T-helper 17 cell (primary cell): ENCODE measurements at regions not wholly inside any gene's neighbourhood (a gene's known extent, or its start where the extent isn't known, plus 50 kb on each side); places are given as distances from the start of the nearest gene placed in this dataset.

Source experiments
- ATAC-seq: fragments of 150-1000 bp; cut with Tn5 transposase; 2 replicates; pipeline ENCODE4 v1.10.0; 2021; ENCODE audit warnings: mild to moderate bottlenecking, moderate library complexity
- DNase-seq, 3 donors: peaks; one replicate each; pipeline versions ENCODE4 v3.0.0 to v3.0.0-alpha.2; 2020 to 2021
- H3K9me3 ChIP-seq: one replicate; pipeline ENCODE4 v1.7.0; 2013; ENCODE audit warnings: low read length, mild to moderate bottlenecking; ENCODE audit not compliant: control insufficient read depth, poor library complexity, severe bottlenecking
- H3K27ac Mint-ChIP-seq: one replicate; pipeline ENCODE4 v1.8.0; 2022; ENCODE audit warnings: mild to moderate bottlenecking, moderate library complexity, mixed read lengths
- H3K27me3 Mint-ChIP-seq: one replicate; pipeline ENCODE4 v1.8.0; 2022; ENCODE audit warnings: mixed read lengths
- H3K36me3 Mint-ChIP-seq: one replicate; pipeline ENCODE4 v1.8.0; 2022; ENCODE audit warnings: low read depth, mixed read lengths
- H3K4me1 Mint-ChIP-seq: one replicate; pipeline ENCODE4 v1.8.0; 2022; ENCODE audit warnings: mild to moderate bottlenecking, mixed read lengths
- H3K4me3 Mint-ChIP-seq: one replicate; pipeline ENCODE4 v1.8.0; 2022; ENCODE audit warnings: mild to moderate bottlenecking, moderate library complexity, mixed read lengths

DNA sequence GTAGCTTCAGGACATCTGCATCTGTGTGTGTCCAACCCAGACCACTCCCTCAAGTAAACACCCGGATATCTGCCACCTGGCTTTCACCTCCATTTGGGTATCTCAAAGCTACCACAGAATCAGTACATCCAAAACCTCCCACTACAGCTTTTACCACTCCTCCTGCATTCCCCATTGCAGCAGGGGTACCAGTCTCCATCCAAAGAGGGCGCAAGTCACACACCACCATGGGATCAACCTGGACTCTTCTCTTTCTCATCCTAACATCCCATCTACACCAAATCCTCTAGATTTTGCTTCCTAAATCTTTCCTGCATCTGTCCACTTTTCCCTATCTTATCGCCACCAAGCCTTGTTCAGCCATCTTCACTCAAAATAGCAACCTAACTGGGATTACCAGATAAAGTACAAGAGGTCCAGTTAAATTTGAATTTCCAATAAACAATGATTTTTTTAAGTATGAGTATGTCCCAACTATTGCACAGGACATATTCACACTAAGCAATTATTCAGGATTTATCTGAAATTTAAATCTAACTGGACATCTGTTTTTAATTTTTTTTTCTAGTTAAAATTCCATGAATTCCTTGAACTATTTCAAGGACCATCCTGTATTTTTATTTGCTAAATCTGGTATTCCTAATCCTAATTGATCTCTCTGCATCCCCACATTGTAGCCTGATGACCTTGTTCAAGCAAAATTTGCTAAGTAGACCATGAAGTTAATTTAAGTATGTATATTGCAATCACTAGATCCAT lies 164.3 kb upstream of the MLN start:
- no peak for DNase-seq
- no peak overlapping the region for H3K27ac Mint-ChIP-seq
- no peaks in the 10 kb centered on the region for H3K9me3 ChIP-seq
- H3K4me1 Mint-ChIP-seq, result no peaks in the 10 kb centered on the region
- no peak overlapping the region for H3K4me3 Mint-ChIP-seq
- peaks cover 61% of the 10 kb centered on the region for H3K27me3 Mint-ChIP-seq
- ATAC-seq, result no peak
- peaks cover 2% of the 10 kb centered on the region for H3K36me3 Mint-ChIP-seq

DNA sequence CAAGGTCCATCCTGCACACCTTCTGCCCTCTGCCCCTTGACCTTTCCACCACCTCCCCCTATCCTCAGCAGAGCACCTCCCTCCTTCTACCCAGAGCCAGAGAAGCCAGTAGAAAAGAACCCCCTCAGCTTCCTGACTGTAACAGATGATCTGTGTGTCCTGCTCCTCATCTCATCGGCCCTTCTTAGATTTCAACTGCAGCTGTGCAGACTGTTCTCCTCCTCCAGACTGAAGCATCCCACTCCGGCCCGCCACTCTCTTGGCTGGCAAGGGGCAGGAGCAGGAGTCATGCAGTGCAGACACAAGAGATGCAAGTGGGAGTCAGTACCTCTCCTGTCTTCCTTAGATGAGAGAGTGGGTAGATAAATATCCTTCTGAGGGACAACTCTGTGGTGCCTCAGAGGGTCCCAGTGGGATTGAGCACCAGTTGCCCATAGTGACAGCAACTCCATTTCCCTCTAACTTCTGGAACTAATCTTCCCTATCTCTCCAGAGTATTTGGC lies 163.5 kb upstream of the MLN start:
- Mint-ChIP-seq H3K4me3 (no peak overlapping the region), H3K4me1 (peaks cover 4% of the 10 kb centered on the region), H3K27me3 (peaks cover 60% of the 10 kb centered on the region), H3K27ac (no peak overlapping the region), H3K36me3 (peaks cover 2% of the 10 kb centered on the region)
- H3K9me3 ChIP-seq, result no peaks in the 10 kb centered on the region
- ATAC-seq (no peak), DNase-seq (no peak)

DNA sequence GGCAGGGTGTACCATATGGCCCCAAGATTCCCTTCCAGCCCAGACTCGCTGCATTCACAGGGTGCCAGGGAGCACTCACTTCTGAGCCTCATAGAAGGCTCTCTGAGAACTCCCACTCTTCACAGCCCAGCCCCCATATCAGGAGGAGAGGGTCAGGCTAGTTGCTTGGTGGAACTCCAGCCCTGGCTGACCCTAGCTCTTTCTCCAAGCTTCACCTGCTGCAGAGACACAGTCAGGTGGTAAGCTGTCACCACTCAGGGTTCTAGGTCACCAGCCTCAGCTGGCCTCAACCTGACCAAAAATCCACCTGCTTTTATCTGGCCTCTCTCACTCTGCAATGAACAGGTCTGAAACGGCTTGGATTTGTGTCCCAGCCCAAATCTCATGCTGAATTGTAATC lies 162.7 kb upstream of the MLN start:
- ATAC-seq, result no peak
- peaks cover 66% of the 10 kb centered on the region for H3K27me3 Mint-ChIP-seq

DNA sequence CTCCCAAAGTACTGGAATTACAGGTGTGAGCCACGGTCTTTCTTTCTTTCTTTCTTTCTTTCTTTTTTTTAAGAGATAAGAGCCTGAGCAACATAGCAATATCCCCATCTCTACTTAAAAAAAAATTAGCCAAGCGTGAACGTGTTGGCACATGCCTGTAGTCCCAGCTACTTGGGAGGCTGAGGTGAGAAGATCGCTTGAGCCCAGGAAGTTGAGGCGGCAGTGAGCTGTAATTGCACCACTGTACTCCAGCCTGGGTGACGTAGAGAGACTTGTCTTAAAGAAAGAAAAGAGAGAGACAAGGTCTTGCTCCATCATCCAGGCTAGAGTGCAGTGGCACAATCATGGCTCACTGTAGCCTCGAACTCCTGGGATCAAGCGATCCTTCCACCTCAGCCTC lies 162.0 kb upstream of the MLN start:
- Mint-ChIP-seq H3K36me3 (peaks cover 2% of the 10 kb centered on the region), H3K27me3 (peaks cover 66% of the 10 kb centered on the region), H3K27ac (no peak overlapping the region), H3K4me1 (peaks cover 4% of the 10 kb centered on the region), H3K4me3 (no peak overlapping the region)
- ATAC-seq (no peak), DNase-seq (no peak)
- no peaks in the 10 kb centered on the region for H3K9me3 ChIP-seq

More for the DNA sequence above, 162.7 kb upstream of the MLN start:
- no peak overlapping the region for H3K4me3 Mint-ChIP-seq
- no peak overlapping the region for H3K27ac Mint-ChIP-seq
- peaks cover 4% of the 10 kb centered on the region for H3K4me1 Mint-ChIP-seq
- no peak for DNase-seq
- H3K36me3 Mint-ChIP-seq, result peaks cover 2% of the 10 kb centered on the region
- H3K9me3 ChIP-seq, result no peaks in the 10 kb centered on the region

DNA sequence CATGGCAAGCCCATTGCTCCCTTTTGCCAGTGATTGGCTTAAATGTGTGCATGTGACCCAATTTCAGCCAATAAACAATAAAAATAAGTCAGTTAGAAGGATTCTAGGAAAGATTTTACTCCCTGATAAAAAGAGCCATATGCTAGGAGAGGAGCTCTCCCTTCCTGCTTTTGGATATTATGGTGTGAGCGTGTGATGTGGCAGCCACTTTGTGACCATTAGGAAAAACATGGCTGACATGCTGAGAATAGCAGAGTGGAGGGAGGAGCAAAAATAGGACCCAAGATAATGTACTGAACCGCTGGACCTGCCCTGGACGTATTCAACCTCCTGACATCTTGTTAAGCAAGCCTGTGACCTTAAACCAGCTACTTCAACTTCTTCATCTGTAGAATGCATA lies 160.6 kb upstream of the MLN start:
- H3K27ac Mint-ChIP-seq, result no peak overlapping the region

DNA sequence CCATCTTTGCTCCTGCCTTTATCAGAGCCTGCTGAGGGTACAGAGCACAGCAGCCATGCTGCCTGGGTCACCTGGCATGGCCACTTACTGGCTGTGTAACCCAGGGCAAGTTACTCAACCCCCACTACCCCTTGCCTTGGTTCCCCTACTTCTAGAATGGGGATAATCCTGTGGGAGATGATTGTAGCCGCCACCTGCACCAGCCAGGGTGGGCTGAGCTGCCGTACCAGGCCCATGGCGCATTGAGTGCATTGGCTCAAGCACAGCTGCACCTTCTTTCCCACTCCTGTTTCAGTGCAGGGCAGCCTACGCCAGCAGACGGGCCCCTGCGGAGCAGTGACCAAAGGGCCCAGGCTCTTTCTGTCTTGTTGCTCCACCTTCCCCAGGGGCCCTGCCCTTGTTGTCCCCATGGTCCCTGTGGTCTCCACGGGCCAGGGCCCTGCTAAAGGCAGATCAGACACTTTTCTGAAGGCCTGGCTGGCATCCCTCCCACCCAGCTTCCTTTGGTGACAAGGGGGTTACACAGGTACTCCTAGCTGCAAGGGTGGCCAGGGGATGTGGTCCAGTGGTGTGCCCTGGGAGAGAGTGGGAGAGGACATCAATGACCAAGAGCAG lies 159.4 kb upstream of the MLN start:
- peaks cover 58% of the 10 kb centered on the region for H3K27me3 Mint-ChIP-seq
- DNase-seq (no peak), ATAC-seq (no peak)
- peaks cover 2% of the 10 kb centered on the region for H3K36me3 Mint-ChIP-seq
- H3K4me1 Mint-ChIP-seq, result peaks cover 4% of the 10 kb centered on the region
- H3K9me3 ChIP-seq, result no peaks in the 10 kb centered on the region
- H3K4me3 Mint-ChIP-seq, result peak overlapping the region; percentile 39
- H3K27ac Mint-ChIP-seq, result no peak overlapping the region

More for the DNA sequence above, 160.6 kb upstream of the MLN start:
- Mint-ChIP-seq H3K36me3 (peaks cover 2% of the 10 kb centered on the region), H3K4me3 (no peak overlapping the region), H3K4me1 (peaks cover 4% of the 10 kb centered on the region), H3K27me3 (peaks cover 56% of the 10 kb centered on the region)
- DNase-seq, result no peak
- no peaks in the 10 kb centered on the region for H3K9me3 ChIP-seq
- ATAC-seq, result no peak

DNA sequence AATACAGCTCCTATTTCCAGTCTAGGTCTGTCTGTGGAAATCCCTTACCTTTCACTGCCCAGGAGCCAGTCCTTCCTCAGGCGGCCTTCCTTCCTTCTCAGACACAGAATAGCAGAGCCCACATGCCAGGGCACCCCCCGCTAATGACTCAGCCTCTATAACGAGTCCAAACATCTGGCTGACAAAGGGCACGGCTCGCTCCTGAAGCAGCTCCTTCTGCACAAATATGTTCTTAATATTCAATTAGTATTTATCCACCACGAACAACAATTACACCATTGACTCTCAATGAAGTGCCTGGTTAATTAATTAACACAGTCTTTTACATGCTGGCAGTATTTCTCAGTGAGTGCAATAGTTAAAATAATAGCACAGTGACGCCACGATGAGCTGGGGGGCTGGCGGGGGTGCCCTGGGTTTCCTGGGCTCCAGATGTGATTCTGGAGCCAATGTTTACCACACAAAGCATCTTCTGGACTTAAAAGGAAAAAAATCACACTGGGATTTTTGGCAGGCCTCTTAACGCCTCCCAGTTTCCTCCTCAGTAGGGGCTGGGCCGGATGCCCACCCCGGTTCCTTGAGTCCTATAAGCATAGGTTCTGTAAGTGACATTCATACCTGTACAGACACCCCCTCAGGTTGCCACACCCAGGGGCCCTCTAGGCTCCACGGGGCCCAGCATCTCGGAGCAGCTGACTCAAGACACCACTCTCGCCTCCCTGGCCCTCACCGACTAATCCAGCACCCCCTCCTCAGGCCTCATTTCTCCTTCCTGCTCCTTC lies 158.6 kb upstream of the MLN start:
- ATAC-seq, result no peak

DNA sequence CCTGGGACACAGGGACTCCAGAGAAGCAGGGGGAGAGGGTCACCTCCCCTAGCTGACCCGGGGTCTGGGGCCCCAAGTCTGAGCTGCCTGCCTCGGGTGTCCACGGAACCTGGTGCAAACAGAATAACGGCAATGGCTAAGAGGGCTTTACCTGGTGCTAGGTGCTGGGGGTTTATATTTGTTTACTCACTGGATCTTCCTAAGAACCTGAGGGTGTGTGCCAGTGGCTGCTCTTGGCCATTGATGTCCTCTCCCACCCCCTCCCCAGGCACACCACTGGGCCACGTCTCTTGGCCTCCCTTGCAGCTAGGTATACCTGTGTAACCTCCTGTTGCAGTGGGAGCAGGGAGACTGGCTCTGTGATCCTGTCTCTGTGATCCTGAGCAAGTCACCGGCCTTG lies 157.9 kb upstream of the MLN start:
- DNase-seq (no peak), ATAC-seq (no peak)
- Mint-ChIP-seq H3K27ac (no peak overlapping the region), H3K4me3 (no peak overlapping the region), H3K27me3 (peaks cover 53% of the 10 kb centered on the region), H3K36me3 (peaks cover 2% of the 10 kb centered on the region), H3K4me1 (peaks cover 4% of the 10 kb centered on the region)
- H3K9me3 ChIP-seq, result no peaks in the 10 kb centered on the region

More for the DNA sequence above, 158.6 kb upstream of the MLN start:
- no peaks in the 10 kb centered on the region for H3K9me3 ChIP-seq
- H3K4me3 Mint-ChIP-seq, result no peak overlapping the region
- no peak for DNase-seq
- peaks cover 54% of the 10 kb centered on the region for H3K27me3 Mint-ChIP-seq
- H3K27ac Mint-ChIP-seq, result no peak overlapping the region
- peaks cover 4% of the 10 kb centered on the region for H3K4me1 Mint-ChIP-seq
- peaks cover 4% of the 10 kb centered on the region for H3K36me3 Mint-ChIP-seq

DNA sequence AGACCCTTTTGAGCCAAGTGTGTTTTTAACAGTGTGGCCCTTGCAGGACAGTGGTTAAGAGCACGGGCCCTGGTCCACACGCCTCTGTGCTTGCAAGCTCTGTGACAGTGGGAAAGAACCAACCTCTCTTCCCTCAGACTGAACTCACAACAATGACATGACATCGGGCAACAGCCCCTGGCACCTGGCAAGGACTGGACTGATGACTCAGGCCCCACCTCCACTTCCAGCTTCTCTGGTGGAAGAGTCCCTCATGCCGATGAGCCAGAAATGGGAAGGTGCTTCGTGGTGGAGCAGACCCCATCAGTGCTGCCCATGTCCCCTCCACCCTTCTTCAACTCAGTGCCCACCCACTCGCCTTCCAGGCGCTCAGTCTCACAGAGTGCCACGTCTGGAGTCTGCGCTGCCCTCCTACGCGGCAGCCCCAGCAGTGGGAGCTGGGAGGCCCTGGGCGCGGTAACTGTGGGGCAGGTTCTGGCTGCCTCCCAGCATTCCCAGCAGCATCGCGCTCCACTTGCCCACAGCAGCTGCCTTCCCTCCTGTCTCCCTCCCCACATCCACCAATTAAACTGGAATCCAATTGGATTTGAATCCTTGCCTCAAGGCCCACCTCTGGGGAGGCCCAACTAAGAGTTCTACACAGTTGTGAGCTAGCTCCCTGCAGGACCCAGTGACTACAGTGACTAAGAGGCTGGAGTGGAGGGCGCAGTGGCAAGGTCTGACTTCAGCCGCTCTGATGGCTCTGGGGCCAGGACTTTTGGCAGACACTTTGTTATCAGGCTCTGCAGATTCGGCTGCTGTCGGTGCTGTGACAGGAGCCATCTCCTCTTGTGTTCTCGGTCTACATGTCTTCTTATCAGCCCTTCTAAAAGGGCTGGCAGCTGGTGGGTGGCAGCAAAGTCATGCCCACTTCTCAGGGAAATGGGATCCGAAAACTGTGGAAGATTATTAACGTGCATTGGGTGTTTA lies 156.8 kb upstream of the MLN start:
- Mint-ChIP-seq H3K27me3 (peaks cover 47% of the 10 kb centered on the region), H3K4me3 (no peak overlapping the region), H3K36me3 (peaks cover 2% of the 10 kb centered on the region), H3K4me1 (peaks cover 4% of the 10 kb centered on the region), H3K27ac (no peak overlapping the region)
- DNase-seq, result no peak
- H3K9me3 ChIP-seq, result no peaks in the 10 kb centered on the region
- ATAC-seq, result no peak

DNA sequence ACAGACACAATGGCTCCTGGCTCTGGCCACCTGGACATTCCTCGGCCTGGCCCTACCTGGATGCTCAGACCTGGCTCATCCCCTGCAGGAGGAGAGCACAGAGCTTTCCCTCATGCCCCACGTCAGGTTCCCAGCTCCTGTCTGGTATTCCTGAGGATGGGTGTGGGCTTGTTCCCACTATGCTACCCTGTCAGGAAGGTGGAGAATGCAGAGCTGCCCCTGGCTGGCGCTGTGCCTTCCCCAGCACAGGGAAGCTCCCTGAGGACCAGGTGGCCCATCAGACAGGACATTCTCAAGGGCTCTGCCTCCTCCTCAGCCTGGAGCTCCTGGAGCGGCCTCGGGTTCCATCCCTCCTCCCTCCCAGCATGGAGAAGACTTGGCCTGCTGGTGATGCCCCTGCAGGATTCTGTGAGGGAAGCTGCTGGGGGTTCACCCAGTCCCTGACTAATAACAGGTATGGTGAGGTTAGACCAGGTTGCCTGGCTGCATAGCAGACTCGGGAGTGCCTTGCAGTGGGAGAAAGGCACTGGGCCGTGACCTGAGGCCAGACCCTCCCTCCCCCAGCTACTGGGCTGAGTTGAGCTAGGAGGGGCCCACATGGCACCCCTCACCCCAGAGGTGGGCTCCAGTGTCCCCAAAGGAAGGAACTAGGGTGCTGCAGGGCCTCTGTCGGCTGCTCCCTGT lies 156.0 kb upstream of the MLN start:
- Mint-ChIP-seq H3K4me3 (no peak overlapping the region), H3K4me1 (peaks cover 4% of the 10 kb centered on the region), H3K27ac (no peak overlapping the region), H3K27me3 (peaks cover 39% of the 10 kb centered on the region), H3K36me3 (peaks cover 2% of the 10 kb centered on the region)
- ATAC-seq, result no peak
- H3K9me3 ChIP-seq, result no peaks in the 10 kb centered on the region
- no peak for DNase-seq

DNA sequence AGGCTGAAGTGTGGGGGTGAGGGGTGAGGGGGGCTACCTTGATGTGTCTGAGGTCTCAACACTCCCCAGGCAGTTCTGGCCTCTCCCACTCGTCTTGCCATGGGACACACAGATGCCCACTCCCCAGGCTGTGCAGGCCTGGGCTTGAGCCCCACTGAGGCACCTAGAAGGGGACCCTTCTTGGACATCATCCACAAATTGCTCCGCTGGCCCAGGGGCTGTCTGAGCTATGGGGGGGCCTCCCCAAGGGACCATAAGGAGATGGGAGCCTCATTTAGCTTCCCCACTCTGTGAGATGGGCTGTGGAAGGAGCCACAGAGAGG lies 155.5 kb upstream of the MLN start:
- H3K36me3 Mint-ChIP-seq, result peaks cover 2% of the 10 kb centered on the region
- no peak overlapping the region for H3K27ac Mint-ChIP-seq
- ATAC-seq (no peak), DNase-seq (no peak)
- H3K9me3 ChIP-seq, result no peaks in the 10 kb centered on the region
- peaks cover 4% of the 10 kb centered on the region for H3K4me1 Mint-ChIP-seq
- H3K4me3 Mint-ChIP-seq, result no peak overlapping the region
- peaks cover 36% of the 10 kb centered on the region for H3K27me3 Mint-ChIP-seq
